HEK293 (cell line): ENCODE measurements at regions not wholly inside any gene's neighbourhood (a gene's known extent, or its start where the extent isn't known, plus 50 kb on each side); places are given as distances from the start of the nearest gene placed in this dataset.

Experiments used
- CTCF ChIA-PET: fragments of 350-600 bp; formaldehyde crosslinking; extraction: SDS; loops from one replicate; lab custom pipeline; 2021; ENCODE audit warnings: antibody characterized with exemption; lab: Yijun Ruan, JAX
- POLR2A ChIA-PET: fragments of 300-600 bp; formaldehyde crosslinking; extraction: SDS; loops from one replicate; lab custom pipeline; 2020; ENCODE audit warnings: antibody characterized with exemption, inconsistent platforms; lab: Yijun Ruan, JAX
- H3K27ac ChIP-seq: fragments of 200-500 bp; sonication (Bioruptor generic); 2 replicates; pipeline ENCODE4 v1.5.1; 2014; ENCODE audit warnings: low read depth, low read length, control low read depth, inconsistent platforms; ENCODE audit errors: extremely low read depth
- H3K36me3 ChIP-seq, 2 experiments: fragments of 200-500 bp in 1 of 2; sonication (Bioruptor generic) in 1 of 2; 1 replicate in 1 of 2; 2 replicates in 1 of 2; pipeline ENCODE4 v1.5.1; 2014 to 2017; ENCODE audit warnings: inconsistent platforms in 2 of 2, low read length in 2 of 2; ENCODE audit not compliant: control insufficient read depth in 2 of 2, insufficient read depth in 1 of 2
- H3K4me1 ChIP-seq: fragments of 200-500 bp; sonication (Bioruptor generic); 2 replicates; pipeline ENCODE4 v1.5.1; 2014; ENCODE audit warnings: mild to moderate bottlenecking, low read length, inconsistent platforms; ENCODE audit not compliant: control insufficient read depth, insufficient read depth
- H3K4me3 ChIP-seq: 2 replicates; pipeline ENCODE4 v1.5.1; 2011; ENCODE audit warnings: low read depth, mild to moderate bottlenecking, control low read depth, low read length, moderate library complexity
- H3K9me3 ChIP-seq: fragments of 200-500 bp; sonication (Bioruptor generic); 2 replicates; pipeline ENCODE4 v1.5.1; 2014; ENCODE audit warnings: low read depth, low read length, inconsistent platforms; ENCODE audit not compliant: control insufficient read depth, insufficient read depth
- HOXA7 ChIP-seq: sonication (generic); formaldehyde crosslinking; IDR thresholded peaks from 2 replicates; pipeline ENCODE4 v1.8.1; 2022; ENCODE audit warnings: missing genetic modification reagents, borderline replicate concordance
- HOXD13 ChIP-seq: sonication (generic); formaldehyde crosslinking; IDR thresholded peaks from 2 replicates; pipeline ENCODE4 v1.8.0; 2022; ENCODE audit warnings: missing genetic modification reagents, borderline replicate concordance
- ZFP41 ChIP-seq: fragments of 450-650 bp; formaldehyde crosslinking; IDR thresholded peaks from 2 replicates; pipeline ENCODE4 v1.5.1; 2016; ENCODE audit warnings: missing biosample characterization, missing genetic modification characterization, borderline replicate concordance
- ZNF121 ChIP-seq: fragments of 450-650 bp; formaldehyde crosslinking; IDR thresholded peaks from 2 replicates; pipeline ENCODE4 v1.5.1; 2016; ENCODE audit warnings: missing biosample characterization, missing genetic modification characterization
- ZNF174 ChIP-seq: fragments of 450-650 bp; formaldehyde crosslinking; IDR thresholded peaks from 2 replicates; pipeline ENCODE4 v1.5.0; 2017; ENCODE audit warnings: missing biosample characterization, mild to moderate bottlenecking, missing genetic modification characterization
- ZNF426 ChIP-seq: fragments of 450-650 bp; formaldehyde crosslinking; IDR thresholded peaks from 2 replicates; pipeline ENCODE4 v1.5.1; 2017; ENCODE audit warnings: missing biosample characterization, missing genetic modification characterization, mild to moderate bottlenecking, inconsistent platforms, moderate library complexity
- ZNF473 ChIP-seq: fragments of 450-650 bp; formaldehyde crosslinking; IDR thresholded peaks from 2 replicates; pipeline ENCODE4 v1.5.1; 2017; ENCODE audit warnings: missing biosample characterization, missing genetic modification characterization
- ZNF600 ChIP-seq: fragments of 450-650 bp; formaldehyde crosslinking; IDR thresholded peaks from 2 replicates; pipeline ENCODE4 v1.5.1; 2016; ENCODE audit warnings: missing biosample characterization, missing genetic modification characterization
- ZNF610 ChIP-seq: fragments of 450-650 bp; formaldehyde crosslinking; IDR thresholded peaks from 2 replicates; pipeline ENCODE4 v1.5.1; 2016; ENCODE audit warnings: missing biosample characterization, missing genetic modification characterization, borderline replicate concordance
- ZNF629 ChIP-seq: fragments of 450-650 bp; formaldehyde crosslinking; IDR thresholded peaks from 2 replicates; pipeline ENCODE4 v1.5.1; 2017; ENCODE audit warnings: missing biosample characterization, missing genetic modification characterization
- ZNF76 ChIP-seq: fragments of 450-650 bp; formaldehyde crosslinking; IDR thresholded peaks from 2 replicates; pipeline ENCODE4; 2016; ENCODE audit warnings: low read depth, missing biosample characterization, missing genetic modification characterization, borderline replicate concordance
- ZXDB ChIP-seq: fragments of 450-650 bp; formaldehyde crosslinking; IDR thresholded peaks from 2 replicates; pipeline ENCODE4 v1.5.1; 2016; ENCODE audit warnings: missing biosample characterization, missing genetic modification characterization
- TF ChIP-seq, protein P1 (sequence below): fragments of 450-650 bp; formaldehyde crosslinking; IDR thresholded peaks from 2 replicates; pipeline ENCODE4 v1.5.1; 2016; ENCODE audit warnings: missing biosample characterization, missing genetic modification characterization
- TF ChIP-seq, protein P2 (sequence below): fragments of 450-650 bp; formaldehyde crosslinking; IDR thresholded peaks from 2 replicates; pipeline ENCODE4 v1.5.1; 2017; ENCODE audit warnings: missing biosample characterization, missing genetic modification characterization
- TF ChIP-seq, protein P3 (sequence below): fragments of 450-650 bp; formaldehyde crosslinking; IDR thresholded peaks from 2 replicates; pipeline ENCODE4 v1.5.1; 2017; ENCODE audit warnings: missing biosample characterization, missing genetic modification characterization
- TF ChIP-seq, protein P4 (sequence below): fragments of 450-650 bp; formaldehyde crosslinking; IDR thresholded peaks from 2 replicates; pipeline ENCODE4 v1.5.1; 2016; ENCODE audit warnings: missing biosample characterization, missing genetic modification characterization
- TF ChIP-seq, protein P5 (sequence below): fragments of 450-650 bp; formaldehyde crosslinking; IDR thresholded peaks from 2 replicates; pipeline ENCODE4 v1.5.1; 2016; ENCODE audit warnings: missing biosample characterization, missing genetic modification characterization, borderline replicate concordance

DNA sequence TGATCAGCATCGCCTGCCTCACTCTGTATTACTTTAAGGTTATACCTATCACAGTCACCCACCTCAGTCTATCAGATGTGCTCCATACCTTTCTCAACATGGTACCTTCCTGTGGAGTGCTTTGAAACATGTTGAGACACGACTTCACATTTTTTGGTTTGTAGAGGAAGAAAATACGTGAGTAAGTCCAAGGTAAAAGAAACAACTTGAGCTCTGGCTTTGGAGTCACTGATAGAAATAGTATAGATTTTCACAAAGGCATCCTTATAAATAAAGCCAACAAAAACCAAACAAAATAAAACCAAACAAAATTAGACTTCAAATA lies 77.5 kb upstream of the HMHB1 start:
- Histone ChIP-seq H3K9me3 (no peaks in the 10 kb centered on the region), H3K36me3 (no peaks in the 10 kb centered on the region), H3K27ac (no peak overlapping the region), H3K4me3 (no peak overlapping the region), H3K4me1 (no peaks in the 10 kb centered on the region)
- CTCF ChIA-PET, result interaction anchor here (0.6 kb wide), 2 partner anchors 233 to 506 kb away, joined by 3 to 5 read pairs; no protein-coding TSS in a partner anchor
- POLR2A ChIA-PET, result no interaction called here
- TF ChIP-seq HOXD13 (CRISPR knock-in tag) (no peak), ZNF600 (tag by site-specific recombination) (no peak), ZNF174 (no peak), ZXDB (tag by site-specific recombination) (no peak), ZNF76 (tag by site-specific recombination) (no peak), ZNF121 (tag by site-specific recombination) (no peak), ZFP41 (tag by site-specific recombination) (no peak), ZNF426 (tag by site-specific recombination) (no peak), HOXA7 (no peak), ZNF473 (tag by site-specific recombination) (no peak), ZNF629 (no peak), ZNF610 (tag by site-specific recombination) (no peak)
- TF ChIP-seq, protein P1, sequence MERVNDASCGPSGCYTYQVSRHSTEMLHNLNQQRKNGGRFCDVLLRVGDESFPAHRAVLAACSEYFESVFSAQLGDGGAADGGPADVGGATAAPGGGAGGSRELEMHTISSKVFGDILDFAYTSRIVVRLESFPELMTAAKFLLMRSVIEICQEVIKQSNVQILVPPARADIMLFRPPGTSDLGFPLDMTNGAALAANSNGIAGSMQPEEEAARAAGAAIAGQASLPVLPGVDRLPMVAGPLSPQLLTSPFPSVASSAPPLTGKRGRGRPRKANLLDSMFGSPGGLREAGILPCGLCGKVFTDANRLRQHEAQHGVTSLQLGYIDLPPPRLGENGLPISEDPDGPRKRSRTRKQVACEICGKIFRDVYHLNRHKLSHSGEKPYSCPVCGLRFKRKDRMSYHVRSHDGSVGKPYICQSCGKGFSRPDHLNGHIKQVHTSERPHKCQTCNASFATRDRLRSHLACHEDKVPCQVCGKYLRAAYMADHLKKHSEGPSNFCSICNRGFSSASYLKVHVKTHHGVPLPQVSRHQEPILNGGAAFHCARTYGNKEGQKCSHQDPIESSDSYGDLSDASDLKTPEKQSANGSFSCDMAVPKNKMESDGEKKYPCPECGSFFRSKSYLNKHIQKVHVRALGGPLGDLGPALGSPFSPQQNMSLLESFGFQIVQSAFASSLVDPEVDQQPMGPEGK (tag by site-specific recombination), result no peak
- TF ChIP-seq, protein P2, sequence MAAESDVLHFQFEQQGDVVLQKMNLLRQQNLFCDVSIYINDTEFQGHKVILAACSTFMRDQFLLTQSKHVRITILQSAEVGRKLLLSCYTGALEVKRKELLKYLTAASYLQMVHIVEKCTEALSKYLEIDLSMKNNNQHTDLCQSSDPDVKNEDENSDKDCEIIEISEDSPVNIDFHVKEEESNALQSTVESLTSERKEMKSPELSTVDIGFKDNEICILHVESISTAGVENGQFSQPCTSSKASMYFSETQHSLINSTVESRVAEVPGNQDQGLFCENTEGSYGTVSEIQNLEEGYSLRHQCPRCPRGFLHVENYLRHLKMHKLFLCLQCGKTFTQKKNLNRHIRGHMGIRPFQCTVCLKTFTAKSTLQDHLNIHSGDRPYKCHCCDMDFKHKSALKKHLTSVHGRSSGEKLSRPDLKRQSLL (tag by site-specific recombination), result no peak
- TF ChIP-seq, protein P3, sequence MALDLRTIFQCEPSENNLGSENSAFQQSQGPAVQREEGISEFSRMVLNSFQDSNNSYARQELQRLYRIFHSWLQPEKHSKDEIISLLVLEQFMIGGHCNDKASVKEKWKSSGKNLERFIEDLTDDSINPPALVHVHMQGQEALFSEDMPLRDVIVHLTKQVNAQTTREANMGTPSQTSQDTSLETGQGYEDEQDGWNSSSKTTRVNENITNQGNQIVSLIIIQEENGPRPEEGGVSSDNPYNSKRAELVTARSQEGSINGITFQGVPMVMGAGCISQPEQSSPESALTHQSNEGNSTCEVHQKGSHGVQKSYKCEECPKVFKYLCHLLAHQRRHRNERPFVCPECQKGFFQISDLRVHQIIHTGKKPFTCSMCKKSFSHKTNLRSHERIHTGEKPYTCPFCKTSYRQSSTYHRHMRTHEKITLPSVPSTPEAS (tag by site-specific recombination), result no peak
- TF ChIP-seq, protein P4, sequence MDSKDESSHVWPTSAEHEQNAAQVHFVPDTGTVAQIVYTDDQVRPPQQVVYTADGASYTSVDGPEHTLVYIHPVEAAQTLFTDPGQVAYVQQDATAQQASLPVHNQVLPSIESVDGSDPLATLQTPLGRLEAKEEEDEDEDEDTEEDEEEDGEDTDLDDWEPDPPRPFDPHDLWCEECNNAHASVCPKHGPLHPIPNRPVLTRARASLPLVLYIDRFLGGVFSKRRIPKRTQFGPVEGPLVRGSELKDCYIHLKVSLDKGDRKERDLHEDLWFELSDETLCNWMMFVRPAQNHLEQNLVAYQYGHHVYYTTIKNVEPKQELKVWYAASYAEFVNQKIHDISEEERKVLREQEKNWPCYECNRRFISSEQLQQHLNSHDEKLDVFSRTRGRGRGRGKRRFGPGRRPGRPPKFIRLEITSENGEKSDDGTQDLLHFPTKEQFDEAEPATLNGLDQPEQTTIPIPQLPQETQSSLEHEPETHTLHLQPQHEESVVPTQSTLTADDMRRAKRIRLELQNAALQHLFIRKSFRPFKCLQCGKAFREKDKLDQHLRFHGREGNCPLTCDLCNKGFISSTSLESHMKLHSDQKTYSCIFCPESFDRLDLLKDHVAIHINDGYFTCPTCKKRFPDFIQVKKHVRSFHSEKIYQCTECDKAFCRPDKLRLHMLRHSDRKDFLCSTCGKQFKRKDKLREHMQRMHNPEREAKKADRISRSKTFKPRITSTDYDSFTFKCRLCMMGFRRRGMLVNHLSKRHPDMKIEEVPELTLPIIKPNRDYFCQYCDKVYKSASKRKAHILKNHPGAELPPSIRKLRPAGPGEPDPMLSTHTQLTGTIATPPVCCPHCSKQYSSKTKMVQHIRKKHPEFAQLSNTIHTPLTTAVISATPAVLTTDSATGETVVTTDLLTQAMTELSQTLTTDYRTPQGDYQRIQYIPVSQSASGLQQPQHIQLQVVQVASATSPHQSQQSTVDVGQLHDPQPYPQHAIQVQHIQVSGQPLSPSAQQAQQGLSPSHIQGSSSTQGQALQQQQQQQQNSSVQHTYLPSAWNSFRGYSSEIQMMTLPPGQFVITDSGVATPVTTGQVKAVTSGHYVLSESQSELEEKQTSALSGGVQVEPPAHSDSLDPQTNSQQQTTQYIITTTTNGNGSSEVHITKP (tag by site-specific recombination), result no peak
- TF ChIP-seq, protein P5, sequence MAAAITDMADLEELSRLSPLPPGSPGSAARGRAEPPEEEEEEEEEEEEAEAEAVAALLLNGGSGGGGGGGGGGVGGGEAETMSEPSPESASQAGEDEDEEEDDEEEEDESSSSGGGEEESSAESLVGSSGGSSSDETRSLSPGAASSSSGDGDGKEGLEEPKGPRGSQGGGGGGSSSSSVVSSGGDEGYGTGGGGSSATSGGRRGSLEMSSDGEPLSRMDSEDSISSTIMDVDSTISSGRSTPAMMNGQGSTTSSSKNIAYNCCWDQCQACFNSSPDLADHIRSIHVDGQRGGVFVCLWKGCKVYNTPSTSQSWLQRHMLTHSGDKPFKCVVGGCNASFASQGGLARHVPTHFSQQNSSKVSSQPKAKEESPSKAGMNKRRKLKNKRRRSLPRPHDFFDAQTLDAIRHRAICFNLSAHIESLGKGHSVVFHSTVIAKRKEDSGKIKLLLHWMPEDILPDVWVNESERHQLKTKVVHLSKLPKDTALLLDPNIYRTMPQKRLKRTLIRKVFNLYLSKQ (tag by site-specific recombination), result no peak
